Suprapubic skin (tissue), 4 donors: ENCODE measurements at regions not wholly inside any gene's neighbourhood (a gene's known extent, or its start where the extent isn't known, plus 50 kb on each side); places are given as distances from the start of the nearest gene placed in this dataset.

Experiments
- EP300 ChIP-seq: sonication (generic); formaldehyde crosslinking; IDR thresholded peaks from one replicate; pipeline ENCODE4 v1.6.1; 2017; ENCODE audit warnings: antibody characterized with exemption
- POLR2A ChIP-seq, 2 donors: fragments of 450-650 bp; IDR thresholded peaks; one replicate each; pipeline ENCODE4 v1.6.1; 2017; ENCODE audit warnings: antibody characterized with exemption in 2 of 2, mild to moderate bottlenecking in 2 of 2, moderate library complexity in 2 of 2
- POLR2AphosphoS5 ChIP-seq, 3 donors: sonication (generic); formaldehyde crosslinking; IDR thresholded peaks; one replicate each; pipeline ENCODE4 v1.6.1; 2017; ENCODE audit warnings: antibody characterized with exemption in 3 of 3
- TF ChIP-seq, protein P1 (sequence below), 2 donors: fragments of 200-600 bp in 1 of 2; fragments of 450-650 bp in 1 of 2; sonication (generic) in 1 of 2; IDR thresholded peaks; one replicate each; pipeline ENCODE4 v1.5.1; 2016 to 2019; ENCODE audit warnings: antibody characterized with exemption in 2 of 2, mild to moderate bottlenecking in 1 of 2, moderate library complexity in 1 of 2

DNA sequence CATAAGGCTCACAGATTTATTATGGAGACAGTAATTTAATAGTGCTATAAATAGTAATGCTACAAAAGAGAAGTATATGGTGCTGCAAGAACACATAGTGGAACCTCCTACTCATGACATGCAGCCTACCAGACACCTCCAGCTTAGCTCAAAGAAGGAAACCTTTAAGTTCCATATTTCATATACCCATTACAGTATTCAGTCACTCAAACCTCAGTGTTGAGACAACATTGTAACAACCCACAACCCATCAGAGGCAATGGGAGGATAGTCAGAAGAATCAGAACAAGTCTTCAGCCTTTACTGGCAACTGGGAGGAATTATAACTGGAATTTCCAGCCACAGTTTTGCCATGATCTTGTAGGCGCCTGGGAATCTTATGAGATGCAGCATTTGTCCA, 186.3 kb upstream of the VSTM2A start:
- TF ChIP-seq, protein P1, sequence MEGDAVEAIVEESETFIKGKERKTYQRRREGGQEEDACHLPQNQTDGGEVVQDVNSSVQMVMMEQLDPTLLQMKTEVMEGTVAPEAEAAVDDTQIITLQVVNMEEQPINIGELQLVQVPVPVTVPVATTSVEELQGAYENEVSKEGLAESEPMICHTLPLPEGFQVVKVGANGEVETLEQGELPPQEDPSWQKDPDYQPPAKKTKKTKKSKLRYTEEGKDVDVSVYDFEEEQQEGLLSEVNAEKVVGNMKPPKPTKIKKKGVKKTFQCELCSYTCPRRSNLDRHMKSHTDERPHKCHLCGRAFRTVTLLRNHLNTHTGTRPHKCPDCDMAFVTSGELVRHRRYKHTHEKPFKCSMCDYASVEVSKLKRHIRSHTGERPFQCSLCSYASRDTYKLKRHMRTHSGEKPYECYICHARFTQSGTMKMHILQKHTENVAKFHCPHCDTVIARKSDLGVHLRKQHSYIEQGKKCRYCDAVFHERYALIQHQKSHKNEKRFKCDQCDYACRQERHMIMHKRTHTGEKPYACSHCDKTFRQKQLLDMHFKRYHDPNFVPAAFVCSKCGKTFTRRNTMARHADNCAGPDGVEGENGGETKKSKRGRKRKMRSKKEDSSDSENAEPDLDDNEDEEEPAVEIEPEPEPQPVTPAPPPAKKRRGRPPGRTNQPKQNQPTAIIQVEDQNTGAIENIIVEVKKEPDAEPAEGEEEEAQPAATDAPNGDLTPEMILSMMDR (IDR thresholded peaks at IDR 0.05): no peak
- no peak for TF ChIP-seq POLR2A (IDR thresholded peaks at IDR 0.05)
- TF ChIP-seq EP300: no peak
- TF ChIP-seq POLR2AphosphoS5 (IDR thresholded peaks at IDR 0.05): no peak
